HL-60/S4 (cell line): ENCODE measurements at regions not wholly inside any gene's neighbourhood (a gene's known extent, or its start where the extent isn't known, plus 50 kb on each side); places are given as distances from the start of the nearest gene placed in this dataset.

Experiments used
- in situ Hi-C: fragments of 300-500 bp; cut with MboI; formaldehyde crosslinking; loops from 2 replicates; pipeline ENCODE4 v1.14.3; 2022; ENCODE audit warnings: low sequenced_read_pairs

- in situ Hi-C loops, result loop anchor here (25.0 kb wide), 1 partner anchor 478 kb away; no protein-coding TSS in a partner anchor
Observed at GRCh38 chr7:4609576-4609975, 72.5 kb upstream of the FOXK1 start.

- in situ Hi-C loops, result loop anchor here (25.0 kb wide), 1 partner anchor 476 kb away; no protein-coding TSS in a partner anchor
Observed at GRCh38 chr7:4610768-4611467, 71.2 kb upstream of the FOXK1 start.

- in situ Hi-C loops, result loop anchor here (25.0 kb wide), 1 partner anchor 475 kb away; no protein-coding TSS in a partner anchor
Observed at GRCh38 chr7:4612237-4612636, 69.9 kb upstream of the FOXK1 start.

GRCh38 chr7:4612939-4613841, 68.9 kb upstream of the FOXK1 start:
- in situ Hi-C loops, result loop anchor here (25.0 kb wide), 1 partner anchor 474 kb away; no protein-coding TSS in a partner anchor

GRCh38 chr7:4613846-4614548, 68.1 kb upstream of the FOXK1 start:
- in situ Hi-C loops, result loop anchor here (25.0 kb wide), 1 partner anchor 473 kb away; no protein-coding TSS in a partner anchor

- in situ Hi-C loops, result loop anchor here (25.0 kb wide), 1 partner anchor 471 kb away; no protein-coding TSS in a partner anchor
Observed at GRCh38 chr7:4616116-4616515, 66.0 kb upstream of the FOXK1 start.

GRCh38 chr7:4621396-4621795, 60.7 kb upstream of the FOXK1 start:
- in situ Hi-C loops, result loop anchor here (25.0 kb wide), 1 partner anchor 466 kb away; no protein-coding TSS in a partner anchor

- in situ Hi-C loops, result no loop called here
Observed at GRCh38 chr7:4626318-4626845, 55.7 kb upstream of the FOXK1 start.

DNA sequence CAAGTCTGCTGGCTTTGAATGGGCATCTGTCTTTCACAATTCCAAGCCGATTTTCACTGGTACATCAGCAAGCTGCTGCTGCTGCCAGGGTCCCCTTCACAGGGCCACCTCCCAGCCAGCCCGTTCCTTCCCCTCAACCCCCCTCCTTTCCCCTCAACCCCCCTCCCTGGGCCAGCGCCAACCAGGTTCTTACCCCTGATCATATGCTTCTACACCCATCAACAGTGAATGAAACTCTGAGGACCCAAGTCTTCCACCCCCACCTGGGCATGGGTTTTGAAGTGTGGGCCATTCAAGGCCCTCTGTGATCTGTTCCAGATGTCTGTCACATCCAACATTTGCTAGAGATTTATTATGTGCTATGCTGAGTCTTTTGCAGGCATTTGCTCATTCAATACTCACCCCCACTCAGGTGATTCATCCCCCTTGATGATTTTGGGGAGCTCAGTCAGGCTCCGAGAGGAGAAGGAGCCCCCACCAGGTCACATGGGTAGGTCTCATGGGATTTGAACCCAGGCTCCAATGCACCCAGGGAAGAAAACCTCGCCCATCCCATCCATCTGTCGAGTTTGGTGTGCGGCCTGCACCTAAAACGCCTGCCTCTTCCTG, 52.7 kb upstream of the FOXK1 start:
- in situ Hi-C loops, result no loop called here

- in situ Hi-C loops, result no loop called here
Observed at GRCh38 chr7:4631380-4632179, 50.5 kb upstream of the FOXK1 start.
